Prostate gland (tissue), 2 donors: ENCODE measurements at regions not wholly inside any gene's neighbourhood (a gene's known extent, or its start where the extent isn't known, plus 50 kb on each side); places are given as distances from the start of the nearest gene placed in this dataset.

Experiments
- POLR2A ChIP-seq: fragments of 450-650 bp; IDR thresholded peaks from one replicate; pipeline ENCODE4 v1.6.1; 2016; ENCODE audit warnings: antibody characterized with exemption, mild to moderate bottlenecking
- TF ChIP-seq, protein P1 (sequence below), 4 experiments: fragments of 200-600 bp in 2 of 4; fragments of 450-650 bp in 2 of 4; sonication (generic) in 2 of 4; IDR thresholded peaks; 1 replicate in 3 of 4; 2 replicates in 1 of 4; pipeline ENCODE4 v1.5.1; 2016 to 2019; ENCODE audit warnings: antibody characterized with exemption in 4 of 4, mild to moderate bottlenecking in 2 of 4, moderate library complexity in 2 of 4

DNA sequence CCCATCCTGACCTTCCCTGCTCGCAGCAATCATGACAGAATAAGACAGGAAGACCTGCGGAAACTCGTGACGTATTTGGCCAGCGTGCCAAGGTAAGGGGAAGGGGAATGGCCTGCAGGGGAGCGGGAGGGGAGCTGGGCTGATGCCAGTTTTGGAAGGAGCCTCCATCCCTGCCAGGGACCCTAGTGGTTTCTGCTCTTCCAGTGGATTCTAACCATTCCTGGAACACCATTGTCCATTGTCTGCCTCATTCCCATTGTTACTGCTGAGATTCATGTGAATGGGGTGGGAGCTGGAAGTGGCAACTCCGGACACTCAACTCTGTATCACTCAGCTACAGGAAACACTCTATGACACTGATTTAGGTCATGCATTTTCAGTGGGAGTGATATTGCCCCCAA is 242.9 kb upstream of the ROPN1 start:
- TF ChIP-seq, protein P1, sequence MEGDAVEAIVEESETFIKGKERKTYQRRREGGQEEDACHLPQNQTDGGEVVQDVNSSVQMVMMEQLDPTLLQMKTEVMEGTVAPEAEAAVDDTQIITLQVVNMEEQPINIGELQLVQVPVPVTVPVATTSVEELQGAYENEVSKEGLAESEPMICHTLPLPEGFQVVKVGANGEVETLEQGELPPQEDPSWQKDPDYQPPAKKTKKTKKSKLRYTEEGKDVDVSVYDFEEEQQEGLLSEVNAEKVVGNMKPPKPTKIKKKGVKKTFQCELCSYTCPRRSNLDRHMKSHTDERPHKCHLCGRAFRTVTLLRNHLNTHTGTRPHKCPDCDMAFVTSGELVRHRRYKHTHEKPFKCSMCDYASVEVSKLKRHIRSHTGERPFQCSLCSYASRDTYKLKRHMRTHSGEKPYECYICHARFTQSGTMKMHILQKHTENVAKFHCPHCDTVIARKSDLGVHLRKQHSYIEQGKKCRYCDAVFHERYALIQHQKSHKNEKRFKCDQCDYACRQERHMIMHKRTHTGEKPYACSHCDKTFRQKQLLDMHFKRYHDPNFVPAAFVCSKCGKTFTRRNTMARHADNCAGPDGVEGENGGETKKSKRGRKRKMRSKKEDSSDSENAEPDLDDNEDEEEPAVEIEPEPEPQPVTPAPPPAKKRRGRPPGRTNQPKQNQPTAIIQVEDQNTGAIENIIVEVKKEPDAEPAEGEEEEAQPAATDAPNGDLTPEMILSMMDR (IDR thresholded peaks at IDR 0.05) = no peak
- no peak for TF ChIP-seq POLR2A
